ENCODE measurements at regions not wholly inside any gene's neighbourhood (a gene's known extent, or its start where the extent isn't known, plus 50 kb on each side); places are given as distances from the start of the nearest gene placed in this dataset.

DNA sequence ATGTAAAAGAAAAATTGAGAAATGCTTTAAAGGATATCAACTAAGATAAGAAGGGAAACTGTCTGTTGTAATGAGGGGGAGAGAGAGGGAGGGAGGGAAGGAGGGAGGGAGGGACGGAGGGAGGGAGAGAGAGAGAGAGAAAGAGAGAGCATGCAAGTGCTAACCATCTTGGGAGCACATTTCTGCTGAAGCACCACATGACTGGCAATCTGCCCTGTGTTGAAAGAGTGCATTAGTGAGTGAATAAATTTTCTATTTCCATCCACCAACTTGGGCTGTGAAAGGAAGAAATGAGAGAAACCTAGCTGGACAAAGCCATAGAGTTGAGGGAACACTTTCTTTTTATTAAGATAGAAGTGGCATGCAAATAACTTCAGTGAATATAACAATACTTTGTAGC, 110.7 kb downstream of the TMX3 start:
- CTCF ChIA-PET = no interaction called here
- in situ Hi-C loops (cut with HindIII; ENCODE audit: low pct_unique_long_range_greater_than_20kb, low sequenced_read_pairs) = no loop called here
- no peak for ATAC-seq

DNA sequence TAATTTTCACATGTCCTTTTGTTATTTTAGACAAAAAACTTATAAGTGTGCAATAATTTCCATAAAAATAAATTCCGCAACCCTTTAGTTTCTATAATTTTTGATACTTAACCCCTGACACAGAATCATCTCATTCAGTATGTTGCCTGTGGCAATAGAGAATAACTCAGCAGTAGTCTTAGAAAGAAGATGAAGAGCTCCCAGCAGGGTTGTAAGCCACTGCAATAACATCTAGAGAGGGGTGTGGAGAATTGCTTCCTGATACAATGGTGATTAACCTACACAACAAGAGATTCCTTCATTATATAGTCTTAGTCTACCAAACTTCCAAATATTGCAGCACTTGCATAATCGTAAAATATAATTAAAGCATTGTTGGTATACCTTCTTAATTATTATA, 118.9 kb downstream of the TMX3 start:
- POLR2A ChIA-PET = no interaction called here
- no peak for ATAC-seq
- intact Hi-C loops (cut with micrococcal nuclease; ENCODE audit: unreplicated experiment) = no loop called here
- DNase-seq (ENCODE audit: low read depth, low spot score) = no peak
- in situ Hi-C loops (cut with HindIII; ENCODE audit: low pct_unique_long_range_greater_than_20kb, low sequenced_read_pairs) = no loop called here
- no peak overlapping the region for H3K4me3 ChIP-seq (ENCODE audit: low read depth in 2 of 2, low read length in 2 of 2)
- H3K27me3 ChIP-seq (ENCODE audit: control insufficient read depth, insufficient read depth, low read length) = no peaks in the 10 kb centered on the region
- H3K4me1 ChIP-seq (ENCODE audit: control insufficient read depth, insufficient read depth, low read length) = no peaks in the 10 kb centered on the region
- no TSS peak for BruUV-seq (replicated peaks)
- CTCF ChIA-PET = no interaction called here
- TF ChIP-seq TCF7L2 (IDR thresholded peaks at IDR 0.05; ENCODE audit: low read depth, low read length) = no peak
- no peak for TF ChIP-seq POLR2AphosphoS5 (IDR thresholded peaks at IDR 0.05; ENCODE audit: low read depth, low read length)
- TF ChIP-seq, protein P1, sequence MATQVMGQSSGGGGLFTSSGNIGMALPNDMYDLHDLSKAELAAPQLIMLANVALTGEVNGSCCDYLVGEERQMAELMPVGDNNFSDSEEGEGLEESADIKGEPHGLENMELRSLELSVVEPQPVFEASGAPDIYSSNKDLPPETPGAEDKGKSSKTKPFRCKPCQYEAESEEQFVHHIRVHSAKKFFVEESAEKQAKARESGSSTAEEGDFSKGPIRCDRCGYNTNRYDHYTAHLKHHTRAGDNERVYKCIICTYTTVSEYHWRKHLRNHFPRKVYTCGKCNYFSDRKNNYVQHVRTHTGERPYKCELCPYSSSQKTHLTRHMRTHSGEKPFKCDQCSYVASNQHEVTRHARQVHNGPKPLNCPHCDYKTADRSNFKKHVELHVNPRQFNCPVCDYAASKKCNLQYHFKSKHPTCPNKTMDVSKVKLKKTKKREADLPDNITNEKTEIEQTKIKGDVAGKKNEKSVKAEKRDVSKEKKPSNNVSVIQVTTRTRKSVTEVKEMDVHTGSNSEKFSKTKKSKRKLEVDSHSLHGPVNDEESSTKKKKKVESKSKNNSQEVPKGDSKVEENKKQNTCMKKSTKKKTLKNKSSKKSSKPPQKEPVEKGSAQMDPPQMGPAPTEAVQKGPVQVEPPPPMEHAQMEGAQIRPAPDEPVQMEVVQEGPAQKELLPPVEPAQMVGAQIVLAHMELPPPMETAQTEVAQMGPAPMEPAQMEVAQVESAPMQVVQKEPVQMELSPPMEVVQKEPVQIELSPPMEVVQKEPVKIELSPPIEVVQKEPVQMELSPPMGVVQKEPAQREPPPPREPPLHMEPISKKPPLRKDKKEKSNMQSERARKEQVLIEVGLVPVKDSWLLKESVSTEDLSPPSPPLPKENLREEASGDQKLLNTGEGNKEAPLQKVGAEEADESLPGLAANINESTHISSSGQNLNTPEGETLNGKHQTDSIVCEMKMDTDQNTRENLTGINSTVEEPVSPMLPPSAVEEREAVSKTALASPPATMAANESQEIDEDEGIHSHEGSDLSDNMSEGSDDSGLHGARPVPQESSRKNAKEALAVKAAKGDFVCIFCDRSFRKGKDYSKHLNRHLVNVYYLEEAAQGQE (IDR thresholded peaks at IDR 0.05; ENCODE audit: insufficient read depth in 1 of 2, low read depth in 2 of 2, low read length in 1 of 2) = no peak
- TF ChIP-seq, protein P2, sequence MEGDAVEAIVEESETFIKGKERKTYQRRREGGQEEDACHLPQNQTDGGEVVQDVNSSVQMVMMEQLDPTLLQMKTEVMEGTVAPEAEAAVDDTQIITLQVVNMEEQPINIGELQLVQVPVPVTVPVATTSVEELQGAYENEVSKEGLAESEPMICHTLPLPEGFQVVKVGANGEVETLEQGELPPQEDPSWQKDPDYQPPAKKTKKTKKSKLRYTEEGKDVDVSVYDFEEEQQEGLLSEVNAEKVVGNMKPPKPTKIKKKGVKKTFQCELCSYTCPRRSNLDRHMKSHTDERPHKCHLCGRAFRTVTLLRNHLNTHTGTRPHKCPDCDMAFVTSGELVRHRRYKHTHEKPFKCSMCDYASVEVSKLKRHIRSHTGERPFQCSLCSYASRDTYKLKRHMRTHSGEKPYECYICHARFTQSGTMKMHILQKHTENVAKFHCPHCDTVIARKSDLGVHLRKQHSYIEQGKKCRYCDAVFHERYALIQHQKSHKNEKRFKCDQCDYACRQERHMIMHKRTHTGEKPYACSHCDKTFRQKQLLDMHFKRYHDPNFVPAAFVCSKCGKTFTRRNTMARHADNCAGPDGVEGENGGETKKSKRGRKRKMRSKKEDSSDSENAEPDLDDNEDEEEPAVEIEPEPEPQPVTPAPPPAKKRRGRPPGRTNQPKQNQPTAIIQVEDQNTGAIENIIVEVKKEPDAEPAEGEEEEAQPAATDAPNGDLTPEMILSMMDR (IDR thresholded peaks at IDR 0.05) = no peak
- TF ChIP-seq SIN3A (IDR thresholded peaks at IDR 0.05; ENCODE audit: borderline replicate concordance, insufficient read depth, low read depth, low read length) = no peak
- no peaks in the 10 kb centered on the region for H3K36me3 ChIP-seq (ENCODE audit: control insufficient read depth, insufficient read depth, low read length)
- H3K9me3 ChIP-seq (ENCODE audit: control insufficient read depth, insufficient read depth, low read depth, low read length) = no peaks in the 10 kb centered on the region
- H3K27ac ChIP-seq (ENCODE audit: low read length) = no peak overlapping the region

More for the DNA sequence above, 110.7 kb downstream of the TMX3 start:
- BruUV-seq (replicated peaks) = no TSS peak
- DNase-seq (ENCODE audit: low read depth, low spot score) = no peak
- Histone ChIP-seq H3K27ac (ENCODE audit: low read length) (no peak overlapping the region), H3K4me1 (ENCODE audit: control insufficient read depth, insufficient read depth, low read length) (no peaks in the 10 kb centered on the region), H3K36me3 (ENCODE audit: control insufficient read depth, insufficient read depth, low read length) (no peaks in the 10 kb centered on the region), H3K9me3 (ENCODE audit: control insufficient read depth, insufficient read depth, low read depth, low read length) (no peaks in the 10 kb centered on the region), H3K4me3 (ENCODE audit: low read depth in 2 of 2, low read length in 2 of 2) (no peak overlapping the region), H3K27me3 (ENCODE audit: control insufficient read depth, insufficient read depth, low read length) (no peaks in the 10 kb centered on the region)
- intact Hi-C loops (cut with micrococcal nuclease; ENCODE audit: unreplicated experiment) = no loop called here
- POLR2A ChIA-PET = no interaction called here
- TF ChIP-seq POLR2AphosphoS5 (IDR thresholded peaks at IDR 0.05; ENCODE audit: low read depth, low read length) = no peak
- no peak for TF ChIP-seq TCF7L2 (IDR thresholded peaks at IDR 0.05; ENCODE audit: low read depth, low read length)
- TF ChIP-seq SIN3A (IDR thresholded peaks at IDR 0.05; ENCODE audit: borderline replicate concordance, insufficient read depth, low read depth, low read length) = no peak
- TF ChIP-seq, protein P1 (IDR thresholded peaks at IDR 0.05; ENCODE audit: insufficient read depth in 1 of 2, low read depth in 2 of 2, low read length in 1 of 2) = no peak
- TF ChIP-seq, protein P2 (IDR thresholded peaks at IDR 0.05) = no peak
